H1 (cell line): ENCODE measurements at regions not wholly inside any gene's neighbourhood (a gene's known extent, or its start where the extent isn't known, plus 50 kb on each side); places are given as distances from the start of the nearest gene placed in this dataset.

Experiments used
- CTCF ChIA-PET: fragments of 300-600 bp; sonication (Branson Sonifier 250); formaldehyde crosslinking; loops from one replicate; lab custom pipeline; 2021; ENCODE audit not compliant: partially characterized antibody; lab: Charles Lee
- POLR2A ChIA-PET: fragments of 300-600 bp; sonication (Branson Sonifier 250); formaldehyde crosslinking; loops from one replicate; lab custom pipeline; 2021; ENCODE audit warnings: inconsistent platforms; ENCODE audit not compliant: partially characterized antibody; lab: Charles Lee
- DNase-seq, 2 experiments: peaks; one replicate each; pipeline versions ENCODE4 v3.0.0 to v3.0.0-alpha.2; 2010 to 2022; ENCODE audit warnings: low spot score in 2 of 2, low read depth in 1 of 2, mixed read lengths in 1 of 2
- FAIRE-seq: peaks from 2 replicates; lab custom pipeline; 2011; peaks lifted over from hg19 to GRCh38; lab: Jason Lieb, UNC
- H2AFZ ChIP-seq: 2 replicates; pipeline ENCODE4 v1.8.1; 2012; ENCODE audit warnings: low read length, inconsistent platforms
- H2AK5ac ChIP-seq: 2 replicates; pipeline ENCODE4 v1.6.1; 2013; ENCODE audit warnings: low read depth, low read length
- H2BK120ac ChIP-seq: replicated peaks from 2 replicates; pipeline ENCODE3; 2013; ENCODE audit warnings: low read depth, low read length, inconsistent platforms
- H2BK12ac ChIP-seq: 2 replicates; pipeline ENCODE4 v1.6.1; 2013; ENCODE audit warnings: low read depth, low read length
- H2BK15ac ChIP-seq: 2 replicates; pipeline ENCODE4 v1.6.1; 2013; ENCODE audit warnings: low read length
- H2BK20ac ChIP-seq: 2 replicates; pipeline ENCODE4 v1.6.1; 2013; ENCODE audit warnings: low read length
- H2BK5ac ChIP-seq: 2 replicates; pipeline ENCODE4 v1.6.1; 2013; ENCODE audit warnings: low read depth, low read length
- H3K14ac ChIP-seq: 2 replicates; pipeline ENCODE4 v1.6.1; 2013; ENCODE audit warnings: inconsistent platforms; ENCODE audit not compliant: insufficient read length
- H3K18ac ChIP-seq: 2 replicates; pipeline ENCODE4 v1.6.1; 2013; ENCODE audit warnings: low read length; ENCODE audit errors: extremely low read depth
- H3K23ac ChIP-seq: 2 replicates; pipeline ENCODE4 v1.6.1; 2013; ENCODE audit warnings: inconsistent platforms; ENCODE audit not compliant: insufficient read length
- H3K23me2 ChIP-seq: 2 replicates; pipeline ENCODE4 v1.6.1; 2013; ENCODE audit warnings: low read depth, low read length
- H3K27ac ChIP-seq: 2 replicates; pipeline ENCODE4 v1.6.1; 2011; ENCODE audit warnings: low read depth, low read length, inconsistent platforms
- H3K27me3 ChIP-seq, 4 experiments: replicated peaks in 1 of 4; 1 replicate in 1 of 4; 2 replicates in 3 of 4; pipeline versions ENCODE4 v1.6.1 to v1.8.1; 2011 to 2013; ENCODE audit warnings: low read length in 3 of 4, mild to moderate bottlenecking in 3 of 4, inconsistent platforms in 2 of 4, mixed read lengths in 2 of 4, moderate library complexity in 1 of 4; ENCODE audit not compliant: control insufficient read depth in 3 of 4, insufficient read depth in 3 of 4; ENCODE audit errors: extremely low read depth in 1 of 4
- H3K36me3 ChIP-seq, 4 experiments: 2 replicates each; pipeline versions ENCODE4 v1.6.1 to v1.8.1; 2011 to 2013; ENCODE audit warnings: mild to moderate bottlenecking in 4 of 4, low read length in 3 of 4, moderate library complexity in 2 of 4, control low read depth in 1 of 4, inconsistent platforms in 1 of 4; ENCODE audit not compliant: insufficient read depth in 4 of 4, control insufficient read depth in 2 of 4
- H3K4ac ChIP-seq: replicated peaks from 2 replicates; pipeline ENCODE3; 2013; ENCODE audit warnings: low read length, low read depth, mixed read lengths, inconsistent platforms; ENCODE audit not compliant: insufficient read length
- H3K4me1 ChIP-seq, 4 experiments: replicated peaks in 1 of 4; 1 replicate in 1 of 4; 2 replicates in 3 of 4; pipeline versions ENCODE4 v1.6.1 to v1.8.1; 2011 to 2013; ENCODE audit warnings: low read length in 3 of 4, inconsistent platforms in 2 of 4, mixed read lengths in 1 of 4; ENCODE audit not compliant: insufficient read depth in 4 of 4, control insufficient read depth in 3 of 4
- H3K4me2 ChIP-seq, 2 experiments: 2 replicates each; pipeline versions ENCODE4 v1.6.1 to v1.8.1; 2011 to 2013; ENCODE audit warnings: low read depth in 2 of 2, low read length in 2 of 2, control low read depth in 1 of 2, inconsistent platforms in 1 of 2, mild to moderate bottlenecking in 1 of 2; ENCODE audit not compliant: insufficient read depth in 1 of 2
- H3K4me3 ChIP-seq, 4 experiments: fragments of 200-600, 300-600 bp in 1 of 4; sonication (generic), shearing (Covaris generic), sonication (Bioruptor Twin) in 1 of 4; 2 replicates each; pipeline versions ENCODE4 v1.5.1 to v1.8.1; 2011 to 2016; ENCODE audit warnings: low read length in 4 of 4, low read depth in 3 of 4, control low read depth in 2 of 4, inconsistent platforms in 2 of 4, mild to moderate bottlenecking in 2 of 4, mixed read lengths in 1 of 4, moderate library complexity in 1 of 4; ENCODE audit not compliant: insufficient read depth in 2 of 4; ENCODE audit errors: extremely low read depth in 1 of 4
- H3K56ac ChIP-seq: replicated peaks from 2 replicates; pipeline ENCODE3; 2013; ENCODE audit warnings: low read depth, mild to moderate bottlenecking, mixed read lengths, low read length, inconsistent platforms; ENCODE audit not compliant: insufficient read length
- H3K79me1 ChIP-seq: 2 replicates; pipeline ENCODE4 v1.6.1; 2013; ENCODE audit warnings: low read depth, low read length, control low read depth
- H3K79me2 ChIP-seq, 2 experiments: 2 replicates each; pipeline versions ENCODE4 v1.6.1 to v1.8.1; 2012 to 2013; ENCODE audit warnings: low read length in 2 of 2, mild to moderate bottlenecking in 2 of 2, inconsistent platforms in 1 of 2; ENCODE audit not compliant: insufficient read depth in 2 of 2, control insufficient read depth in 1 of 2
- H3K9ac ChIP-seq, 4 experiments: replicated peaks in 1 of 4; 1 replicate in 1 of 4; 2 replicates in 3 of 4; pipeline versions ENCODE4 v1.6.1 to v1.8.1; 2011 to 2013; ENCODE audit warnings: low read depth in 3 of 4, low read length in 3 of 4, control low read depth in 2 of 4, mild to moderate bottlenecking in 2 of 4, moderate library complexity in 2 of 4, inconsistent platforms in 1 of 4; ENCODE audit errors: extremely low read depth in 1 of 4
- H3K9me3 ChIP-seq, 2 experiments: 2 replicates each; pipeline versions ENCODE4 v1.6.1 to v1.8.1; 2012 to 2013; ENCODE audit warnings: mild to moderate bottlenecking in 2 of 2, moderate library complexity in 2 of 2, control low read depth in 1 of 2, inconsistent platforms in 1 of 2, low read depth in 1 of 2, low read length in 1 of 2, mixed read lengths in 1 of 2; ENCODE audit not compliant: insufficient read depth in 2 of 2
- H4K20me1 ChIP-seq, 2 experiments: replicated peaks in 1 of 2; 2 replicates each; pipeline versions ENCODE3 to v1.8.1; 2011 to 2013; ENCODE audit warnings: inconsistent platforms in 2 of 2, low read length in 2 of 2, mild to moderate bottlenecking in 1 of 2; ENCODE audit not compliant: insufficient read depth in 2 of 2, control insufficient read depth in 1 of 2
- H4K5ac ChIP-seq: 2 replicates; pipeline ENCODE4 v1.6.1; 2013; ENCODE audit warnings: low read length, low read depth, mixed read lengths, inconsistent platforms; ENCODE audit not compliant: insufficient read length
- H4K8ac ChIP-seq: 2 replicates; pipeline ENCODE4 v1.8.0; 2013; ENCODE audit warnings: mild to moderate bottlenecking, moderate library complexity, low read length, inconsistent platforms; ENCODE audit not compliant: insufficient read depth; ENCODE audit errors: extremely low read depth
- H4K91ac ChIP-seq: replicated peaks from 2 replicates; pipeline ENCODE3; 2013; ENCODE audit warnings: low read length, mixed read lengths, inconsistent platforms; ENCODE audit not compliant: insufficient read length
- ASH2L ChIP-seq: fragments of 200-600, 300-600 bp; sonication (generic); IDR thresholded peaks from one replicate; pipeline ENCODE4 v1.7.1; 2017; ENCODE audit warnings: low read length
- CHD2 ChIP-seq: IDR thresholded peaks from 2 replicates; pipeline ENCODE4 v1.6.1; 2012; ENCODE audit warnings: low read length, improper control_type of control experiment
- JUND ChIP-seq: IDR thresholded peaks from 2 replicates; pipeline ENCODE4 v1.6.1; 2011; ENCODE audit warnings: mild to moderate bottlenecking, improper control_type of control experiment, low read length
- SAP30 ChIP-seq: fragments of 300-600 bp; sonication (generic); IDR thresholded peaks from 2 replicates; pipeline ENCODE4 v1.7.1; 2012; ENCODE audit warnings: low read length, moderate library complexity, mild to moderate bottlenecking, inconsistent platforms; ENCODE audit not compliant: insufficient read depth, insufficient replicate concordance
- SRF ChIP-seq: IDR thresholded peaks from 2 replicates; pipeline ENCODE4 v1.6.1; 2011; ENCODE audit warnings: mild to moderate bottlenecking, low read depth, low read length, moderate library complexity
- TAF7 ChIP-seq: optimal IDR thresholded peaks from 2 replicates; pipeline ENCODE3; 2011; ENCODE audit warnings: low read depth, mild to moderate bottlenecking, inconsistent platforms, low read length, moderate library complexity, borderline replicate concordance
- WGBS, 2 experiments: shearing (Covaris generic) in 1 of 2; methylation state at CpG; one replicate each; pipeline versions ENCODE4 v1.1.6 to v1.1.7; 2013 to 2015; ENCODE audit warnings: low lambda C conversion rate in 2 of 2, mixed read lengths in 2 of 2, inconsistent platforms in 1 of 2, low coverage in 1 of 2, missing lambda C conversion rate in 1 of 2; ENCODE audit not compliant: insufficient replicate concordance in 2 of 2, insufficient coverage in 1 of 2, insufficient read length in 1 of 2; ENCODE audit errors: extremely low coverage in 1 of 2, missing lambda C conversion rate in 1 of 2; 5-methylcytosine and 5-hydroxymethylcytosine counted together
- TF ChIP-seq, protein P1 (sequence below): IDR thresholded peaks from 2 replicates; pipeline ENCODE4 v1.6.1; 2011; ENCODE audit warnings: low read length, improper control_type of control experiment
- TF ChIP-seq, protein P2 (sequence below): IDR thresholded peaks from 2 replicates; pipeline ENCODE4 v1.6.1; 2012; ENCODE audit warnings: low read length, inconsistent platforms

DNA sequence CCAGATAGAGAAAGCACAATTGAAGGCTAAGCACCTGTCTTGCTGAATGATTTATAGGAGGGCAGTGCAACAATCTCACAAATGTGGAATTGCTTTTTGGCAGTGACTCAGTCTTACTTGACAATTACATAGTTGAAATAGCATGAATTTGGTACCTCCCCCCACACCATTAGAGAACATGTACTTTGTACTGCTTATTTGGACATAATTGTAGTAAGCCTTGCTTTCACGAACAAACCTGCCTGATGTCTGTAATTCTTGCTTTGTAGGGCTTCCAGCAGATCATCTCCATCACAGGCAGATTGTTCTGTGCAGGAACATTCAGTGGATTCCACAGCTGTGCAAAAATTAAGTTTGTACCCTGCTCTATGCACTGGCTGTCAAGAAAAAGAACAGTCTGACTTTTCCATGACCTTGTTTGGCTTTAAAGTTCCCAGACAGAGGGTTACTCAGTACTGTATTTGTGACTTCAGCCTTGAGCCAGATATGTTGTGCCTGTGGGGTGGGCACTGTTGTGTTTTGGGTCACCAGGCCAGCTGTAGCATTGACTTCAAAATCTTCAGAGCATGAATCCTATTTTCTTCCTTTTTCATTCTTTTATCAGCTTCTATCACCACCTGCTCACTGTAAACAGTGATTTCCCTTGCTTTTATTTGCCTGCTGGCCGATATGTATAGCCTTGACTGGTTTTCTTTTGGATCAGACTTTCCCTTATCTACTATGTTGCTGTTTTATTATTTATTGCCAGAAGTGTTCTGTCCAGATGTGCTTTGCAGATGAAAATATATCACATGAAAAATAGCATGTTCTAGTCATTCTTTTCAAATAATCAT is 941.0 kb upstream of the CHORDC1 start:
- H3K79me2 ChIP-seq = no peaks in the 10 kb centered on the region
- H3K23me2 ChIP-seq = no peaks in the 10 kb centered on the region
- H3K4ac ChIP-seq = no peak overlapping the region
- H4K5ac ChIP-seq = no peak overlapping the region
- DNase-seq (no peak), FAIRE-seq (no peak)
- no peak overlapping the region for H3K18ac ChIP-seq
- no peaks in the 10 kb centered on the region for H3K27me3 ChIP-seq
- H3K4me2 ChIP-seq = no peak overlapping the region
- H3K9me3 ChIP-seq = no peaks in the 10 kb centered on the region
- no peak overlapping the region for H2BK5ac ChIP-seq
- no peak overlapping the region for H3K14ac ChIP-seq
- no peak overlapping the region for H3K23ac ChIP-seq
- H3K56ac ChIP-seq = no peak overlapping the region
- no peak overlapping the region for H4K8ac ChIP-seq
- no peak overlapping the region for H2BK20ac ChIP-seq
- no peaks in the 10 kb centered on the region for H3K79me1 ChIP-seq
- no peaks in the 10 kb centered on the region for H4K20me1 ChIP-seq
- no peak for TF ChIP-seq CHD2
- TF ChIP-seq, protein P1, sequence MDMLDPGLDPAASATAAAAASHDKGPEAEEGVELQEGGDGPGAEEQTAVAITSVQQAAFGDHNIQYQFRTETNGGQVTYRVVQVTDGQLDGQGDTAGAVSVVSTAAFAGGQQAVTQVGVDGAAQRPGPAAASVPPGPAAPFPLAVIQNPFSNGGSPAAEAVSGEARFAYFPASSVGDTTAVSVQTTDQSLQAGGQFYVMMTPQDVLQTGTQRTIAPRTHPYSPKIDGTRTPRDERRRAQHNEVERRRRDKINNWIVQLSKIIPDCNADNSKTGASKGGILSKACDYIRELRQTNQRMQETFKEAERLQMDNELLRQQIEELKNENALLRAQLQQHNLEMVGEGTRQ = no peak
- TF ChIP-seq JUND = no peak
- TF ChIP-seq, protein P2, sequence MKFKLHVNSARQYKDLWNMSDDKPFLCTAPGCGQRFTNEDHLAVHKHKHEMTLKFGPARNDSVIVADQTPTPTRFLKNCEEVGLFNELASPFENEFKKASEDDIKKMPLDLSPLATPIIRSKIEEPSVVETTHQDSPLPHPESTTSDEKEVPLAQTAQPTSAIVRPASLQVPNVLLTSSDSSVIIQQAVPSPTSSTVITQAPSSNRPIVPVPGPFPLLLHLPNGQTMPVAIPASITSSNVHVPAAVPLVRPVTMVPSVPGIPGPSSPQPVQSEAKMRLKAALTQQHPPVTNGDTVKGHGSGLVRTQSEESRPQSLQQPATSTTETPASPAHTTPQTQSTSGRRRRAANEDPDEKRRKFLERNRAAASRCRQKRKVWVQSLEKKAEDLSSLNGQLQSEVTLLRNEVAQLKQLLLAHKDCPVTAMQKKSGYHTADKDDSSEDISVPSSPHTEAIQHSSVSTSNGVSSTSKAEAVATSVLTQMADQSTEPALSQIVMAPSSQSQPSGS = no peak
- no peak for TF ChIP-seq SRF
- no peak for TF ChIP-seq ASH2L
- no peak for TF ChIP-seq SAP30
- TF ChIP-seq TAF7 = no peak
- no peak overlapping the region for H3K27ac ChIP-seq
- no peak overlapping the region for H4K91ac ChIP-seq
- no peaks in the 10 kb centered on the region for H3K36me3 ChIP-seq
- ChIA-PET CTCF (no interaction called here), POLR2A (no interaction called here)
- no peak overlapping the region for H2AK5ac ChIP-seq
- H3K4me3 ChIP-seq = no peak overlapping the region
- no peak overlapping the region for H2BK12ac ChIP-seq
- no peak overlapping the region for H2BK120ac ChIP-seq
- no peaks in the 10 kb centered on the region for H3K4me1 ChIP-seq
- H3K9ac ChIP-seq = no peak overlapping the region
- no peak overlapping the region for H2AFZ ChIP-seq
- H2BK15ac ChIP-seq = no peak overlapping the region
- WGBS, 2 experiments = 97% methylated on average over 2 of the region's 2 CpGs; no CpG with 5 or more reads in 1 of the 2 experiments
